ENCODE measurements at regions not wholly inside any gene's neighbourhood (a gene's known extent, or its start where the extent isn't known, plus 50 kb on each side); places are given as distances from the start of the nearest gene placed in this dataset.

GRCh38 chr11:87917111-87917510 lies 258.1 kb downstream of the RAB38 start:
- H3K79me2 ChIP-seq (ENCODE audit: insufficient read depth, low read length): no peaks in the 10 kb centered on the region
- H3K9me2 ChIP-seq (replicated peaks; ENCODE audit: low read depth, low read length): no peaks in the 10 kb centered on the region
- no peak overlapping the region for H2AFZ ChIP-seq (ENCODE audit: low read length)
- H3K9me3 ChIP-seq (ENCODE audit: insufficient read depth, low read depth, low read length): no peaks in the 10 kb centered on the region
- no peak overlapping the region for H3K4me3 ChIP-seq (ENCODE audit: low read length, poor library complexity, severe bottlenecking)
- no peak for TF ChIP-seq EZH2phosphoT487 (IDR thresholded peaks at IDR 0.05; ENCODE audit: borderline replicate concordance)
- H3K4me1 ChIP-seq (ENCODE audit: insufficient read depth, low read length, poor library complexity, severe bottlenecking): no peaks in the 10 kb centered on the region
- H3K36me3 ChIP-seq (ENCODE audit: insufficient read depth, low read length): no peaks in the 10 kb centered on the region
- H3K4me2 ChIP-seq (ENCODE audit: low read depth, low read length, poor library complexity, severe bottlenecking): no peak overlapping the region
- H3K9ac ChIP-seq (ENCODE audit: low read depth, low read length, poor library complexity, severe bottlenecking): no peak overlapping the region
- no peaks in the 10 kb centered on the region for H4K20me1 ChIP-seq (ENCODE audit: insufficient read depth, low read length, poor library complexity, severe bottlenecking)
- no peaks in the 10 kb centered on the region for H3F3A ChIP-seq (ENCODE audit: low read depth)
- H3K27me3 ChIP-seq (ENCODE audit: insufficient read depth, low read length, poor library complexity, severe bottlenecking): no peaks in the 10 kb centered on the region

GRCh38 chr11:87909178-87909577 lies 266.1 kb downstream of the RAB38 start:
- H3K36me3 ChIP-seq (ENCODE audit: insufficient read depth, low read length): no peaks in the 10 kb centered on the region
- no peaks in the 10 kb centered on the region for H4K20me1 ChIP-seq (ENCODE audit: insufficient read depth, low read length, poor library complexity, severe bottlenecking)
- H3K4me1 ChIP-seq (ENCODE audit: insufficient read depth, low read length, poor library complexity, severe bottlenecking): no peaks in the 10 kb centered on the region
- TF ChIP-seq EZH2phosphoT487 (IDR thresholded peaks at IDR 0.05; ENCODE audit: borderline replicate concordance): no peak
- TF ChIP-seq, protein P1, sequence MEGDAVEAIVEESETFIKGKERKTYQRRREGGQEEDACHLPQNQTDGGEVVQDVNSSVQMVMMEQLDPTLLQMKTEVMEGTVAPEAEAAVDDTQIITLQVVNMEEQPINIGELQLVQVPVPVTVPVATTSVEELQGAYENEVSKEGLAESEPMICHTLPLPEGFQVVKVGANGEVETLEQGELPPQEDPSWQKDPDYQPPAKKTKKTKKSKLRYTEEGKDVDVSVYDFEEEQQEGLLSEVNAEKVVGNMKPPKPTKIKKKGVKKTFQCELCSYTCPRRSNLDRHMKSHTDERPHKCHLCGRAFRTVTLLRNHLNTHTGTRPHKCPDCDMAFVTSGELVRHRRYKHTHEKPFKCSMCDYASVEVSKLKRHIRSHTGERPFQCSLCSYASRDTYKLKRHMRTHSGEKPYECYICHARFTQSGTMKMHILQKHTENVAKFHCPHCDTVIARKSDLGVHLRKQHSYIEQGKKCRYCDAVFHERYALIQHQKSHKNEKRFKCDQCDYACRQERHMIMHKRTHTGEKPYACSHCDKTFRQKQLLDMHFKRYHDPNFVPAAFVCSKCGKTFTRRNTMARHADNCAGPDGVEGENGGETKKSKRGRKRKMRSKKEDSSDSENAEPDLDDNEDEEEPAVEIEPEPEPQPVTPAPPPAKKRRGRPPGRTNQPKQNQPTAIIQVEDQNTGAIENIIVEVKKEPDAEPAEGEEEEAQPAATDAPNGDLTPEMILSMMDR (conservative IDR thresholded peaks at IDR 0.05; ENCODE audit: low read length): no peak
- no peak overlapping the region for H3K4me3 ChIP-seq (ENCODE audit: low read length, poor library complexity, severe bottlenecking)
- H3K9me2 ChIP-seq (replicated peaks; ENCODE audit: low read depth, low read length): no peaks in the 10 kb centered on the region
- H3F3A ChIP-seq (ENCODE audit: low read depth): no peaks in the 10 kb centered on the region
- no peak overlapping the region for H2AFZ ChIP-seq (ENCODE audit: low read length)
- H3K9ac ChIP-seq (ENCODE audit: low read depth, low read length, poor library complexity, severe bottlenecking): no peak overlapping the region
- no peak overlapping the region for H3K4me2 ChIP-seq (ENCODE audit: low read depth, low read length, poor library complexity, severe bottlenecking)
- H3K9me3 ChIP-seq (ENCODE audit: insufficient read depth, low read depth, low read length): no peaks in the 10 kb centered on the region
- no peaks in the 10 kb centered on the region for H3K79me2 ChIP-seq (ENCODE audit: insufficient read depth, low read length)
- no peaks in the 10 kb centered on the region for H3K27me3 ChIP-seq (ENCODE audit: insufficient read depth, low read length, poor library complexity, severe bottlenecking)

GRCh38 chr11:87908086-87908485 lies 267.2 kb downstream of the RAB38 start:
- H2AFZ ChIP-seq (ENCODE audit: low read length): no peak overlapping the region
- no peaks in the 10 kb centered on the region for H3K4me1 ChIP-seq (ENCODE audit: insufficient read depth, low read length, poor library complexity, severe bottlenecking)
- no peaks in the 10 kb centered on the region for H3K9me2 ChIP-seq (replicated peaks; ENCODE audit: low read depth, low read length)
- no peaks in the 10 kb centered on the region for H3K9me3 ChIP-seq (ENCODE audit: insufficient read depth, low read depth, low read length)
- no peak overlapping the region for H3K4me3 ChIP-seq (ENCODE audit: low read length, poor library complexity, severe bottlenecking)
- H3K79me2 ChIP-seq (ENCODE audit: insufficient read depth, low read length): no peaks in the 10 kb centered on the region
- no peaks in the 10 kb centered on the region for H3K36me3 ChIP-seq (ENCODE audit: insufficient read depth, low read length)
- TF ChIP-seq, protein P1 (conservative IDR thresholded peaks at IDR 0.05; ENCODE audit: low read length): no peak
- no peak for TF ChIP-seq EZH2phosphoT487 (IDR thresholded peaks at IDR 0.05; ENCODE audit: borderline replicate concordance)
- H4K20me1 ChIP-seq (ENCODE audit: insufficient read depth, low read length, poor library complexity, severe bottlenecking): no peaks in the 10 kb centered on the region
- no peaks in the 10 kb centered on the region for H3F3A ChIP-seq (ENCODE audit: low read depth)
- H3K27me3 ChIP-seq (ENCODE audit: insufficient read depth, low read length, poor library complexity, severe bottlenecking): no peaks in the 10 kb centered on the region
- H3K4me2 ChIP-seq (ENCODE audit: low read depth, low read length, poor library complexity, severe bottlenecking): no peak overlapping the region
- no peak overlapping the region for H3K9ac ChIP-seq (ENCODE audit: low read depth, low read length, poor library complexity, severe bottlenecking)

DNA sequence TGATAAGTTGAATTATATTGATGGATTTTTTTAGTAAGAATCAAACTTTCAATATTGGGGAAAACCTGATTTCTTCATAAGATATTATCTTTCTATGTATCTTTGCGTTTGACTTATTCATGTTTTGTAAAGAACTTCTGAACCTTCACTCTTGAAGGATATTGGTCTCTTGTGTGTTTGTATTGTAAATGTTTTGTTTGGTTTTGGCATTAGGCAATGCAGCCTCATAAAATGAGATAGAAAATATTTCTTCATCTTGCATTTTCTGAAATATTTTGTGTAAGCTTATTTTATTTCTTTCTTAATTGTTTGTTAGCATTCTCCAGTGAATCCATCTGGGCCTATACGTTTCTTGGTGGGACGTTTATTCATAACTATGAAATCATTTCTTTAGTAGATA lies 271.9 kb downstream of the RAB38 start:
- Histone ChIP-seq H3K4me2 (ENCODE audit: low read depth, low read length, poor library complexity, severe bottlenecking) (no peak overlapping the region), H3F3A (ENCODE audit: low read depth) (no peaks in the 10 kb centered on the region), H3K9me3 (ENCODE audit: insufficient read depth, low read depth, low read length) (no peaks in the 10 kb centered on the region), H4K20me1 (ENCODE audit: insufficient read depth, low read length, poor library complexity, severe bottlenecking) (no peaks in the 10 kb centered on the region), H3K27me3 (ENCODE audit: insufficient read depth, low read length, poor library complexity, severe bottlenecking) (no peaks in the 10 kb centered on the region), H3K9me2 (replicated peaks; ENCODE audit: low read depth, low read length) (no peaks in the 10 kb centered on the region), H3K4me1 (ENCODE audit: insufficient read depth, low read length, poor library complexity, severe bottlenecking) (no peaks in the 10 kb centered on the region), H3K79me2 (ENCODE audit: insufficient read depth, low read length) (no peaks in the 10 kb centered on the region), H3K9ac (ENCODE audit: low read depth, low read length, poor library complexity, severe bottlenecking) (no peak overlapping the region), H3K4me3 (ENCODE audit: low read length, poor library complexity, severe bottlenecking) (no peak overlapping the region), H2AFZ (ENCODE audit: low read length) (no peak overlapping the region), H3K36me3 (ENCODE audit: insufficient read depth, low read length) (no peaks in the 10 kb centered on the region)
- TF ChIP-seq EZH2phosphoT487 (IDR thresholded peaks at IDR 0.05; ENCODE audit: borderline replicate concordance): no peak
- TF ChIP-seq, protein P1 (conservative IDR thresholded peaks at IDR 0.05; ENCODE audit: low read length): no peak
